Naive thymus-derived CD8-positive, alpha-beta T cell (primary cell): ENCODE measurements at regions not wholly inside any gene's neighbourhood (a gene's known extent, or its start where the extent isn't known, plus 50 kb on each side); places are given as distances from the start of the nearest gene placed in this dataset.

Source experiments
- ATAC-seq, 2 donors: fragments of 150-1000 bp; cut with Tn5 transposase in 1 of 2; sonication (Bioruptor Pico), chemical (Tn5 transposase) in 1 of 2; 1 replicate in 1 of 2; 2 replicates in 1 of 2; pipeline ENCODE4 v1.10.0; 2021; ENCODE audit warnings: mild to moderate bottlenecking in 2 of 2, moderate library complexity in 2 of 2
- POLR2A ChIA-PET: fragments of 350-600 bp; sonication (Branson Sonifier 250); formaldehyde crosslinking; loops from one replicate; lab custom pipeline; 2021; ENCODE audit warnings: antibody characterized with exemption; lab: Charles Lee
- DNase-seq, 10 donors: peaks; one replicate each; pipeline versions ENCODE4 v3.0.0 to v3.0.0-alpha.2; 2020 to 2022
- H3K27ac Mint-ChIP-seq, 10 donors: one replicate each; pipeline ENCODE4 v1.8.0; 2020 to 2022; ENCODE audit warnings: mild to moderate bottlenecking in 10 of 10, mixed read lengths in 10 of 10, moderate library complexity in 4 of 10, inconsistent platforms in 1 of 10
- H3K27me3 Mint-ChIP-seq, 5 donors: one replicate each; pipeline ENCODE4 v1.8.0; 2021 to 2022; ENCODE audit warnings: mixed read lengths in 5 of 5
- H3K36me3 Mint-ChIP-seq, 3 donors: one replicate each; pipeline ENCODE4 v1.8.0; 2020 to 2022; ENCODE audit warnings: mixed read lengths in 3 of 3, mild to moderate bottlenecking in 2 of 3, inconsistent platforms in 1 of 3
- H3K4me1 Mint-ChIP-seq, 4 donors: one replicate each; pipeline ENCODE4 v1.8.0; 2021 to 2022; ENCODE audit warnings: mixed read lengths in 4 of 4
- H3K4me3 Mint-ChIP-seq, 10 donors: one replicate each; pipeline ENCODE4 v1.8.0; 2020 to 2022; ENCODE audit warnings: mild to moderate bottlenecking in 10 of 10, mixed read lengths in 10 of 10, moderate library complexity in 6 of 10, inconsistent platforms in 1 of 10
- H3K9me3 Mint-ChIP-seq, 9 donors: one replicate each; pipeline ENCODE4 v1.8.0; 2020 to 2022; ENCODE audit warnings: mixed read lengths in 9 of 9, mild to moderate bottlenecking in 3 of 9, inconsistent platforms in 1 of 9, moderate library complexity in 1 of 9

GRCh38 chr2:61774351-61774750, 79.5 kb downstream of the FAM161A start:
- POLR2A ChIA-PET = no interaction called here
- Mint-ChIP-seq H3K36me3 (peaks cover 0 to 2% (median 2%) of the 10 kb centered on the region in 3 donors), H3K4me1 (peaks cover 0 to 9% (median 0%) of the 10 kb centered on the region in 4 donors), H3K4me3 (no peak overlapping the region), H3K9me3 (no peaks in the 10 kb centered on the region), H3K27me3 (peaks cover 10 to 29% (median 16%) of the 10 kb centered on the region in 5 donors), H3K27ac (no peak overlapping the region)
- no peak for DNase-seq
- no peak for ATAC-seq

- no peak overlapping the region for H3K27ac Mint-ChIP-seq
- DNase-seq (no peak), ATAC-seq (no peak)
- peaks cover 1 to 17% (median 8%) of the 10 kb centered on the region in 5 donors for H3K27me3 Mint-ChIP-seq
- H3K9me3 Mint-ChIP-seq = no peaks in the 10 kb centered on the region
- POLR2A ChIA-PET = no interaction called here
- peaks cover 0 to 2% (median 0%) of the 10 kb centered on the region in 3 donors for H3K36me3 Mint-ChIP-seq
- peaks cover 0 to 9% (median 0%) of the 10 kb centered on the region in 4 donors for H3K4me1 Mint-ChIP-seq
- no peak overlapping the region for H3K4me3 Mint-ChIP-seq
Measured at GRCh38 chr2:61771904-61772845, 81.7 kb downstream of the FAM161A start.

- H3K27me3 Mint-ChIP-seq = peaks cover 0 to 7% (median 4%) of the 10 kb centered on the region in 5 donors
- ATAC-seq (no peak), DNase-seq (no peak)
- H3K36me3 Mint-ChIP-seq = peaks cover 0 to 5% (median 0%) of the 10 kb centered on the region in 3 donors
- H3K9me3 Mint-ChIP-seq = peaks cover 0 to 3% (median 0%) of the 10 kb centered on the region in 9 donors
- POLR2A ChIA-PET = no interaction called here
- H3K4me3 Mint-ChIP-seq = no peak overlapping the region
- H3K4me1 Mint-ChIP-seq = peaks cover 0 to 5% (median 0%) of the 10 kb centered on the region in 4 donors
- H3K27ac Mint-ChIP-seq = no peak overlapping the region
Measured at GRCh38 chr2:61770746-61771145, 83.1 kb downstream of the FAM161A start.

GRCh38 chr2:61770298-61770697, 83.6 kb downstream of the FAM161A start:
- peaks cover 0 to 5% (median 0%) of the 10 kb centered on the region in 3 donors for H3K36me3 Mint-ChIP-seq
- ATAC-seq = no peak
- H3K4me3 Mint-ChIP-seq = no peak overlapping the region
- no peak for DNase-seq
- H3K9me3 Mint-ChIP-seq = peaks cover 0 to 3% (median 0%) of the 10 kb centered on the region in 9 donors
- H3K4me1 Mint-ChIP-seq = peaks cover 0 to 3% (median 0%) of the 10 kb centered on the region in 4 donors
- H3K27ac Mint-ChIP-seq = no peak overlapping the region
- POLR2A ChIA-PET = no interaction called here
- H3K27me3 Mint-ChIP-seq = peaks cover 0 to 7% (median 3%) of the 10 kb centered on the region in 5 donors

GRCh38 chr2:61769093-61769675, 84.7 kb downstream of the FAM161A start:
- no peak overlapping the region for H3K27ac Mint-ChIP-seq
- H3K4me3 Mint-ChIP-seq = no peak overlapping the region
- no peak for DNase-seq
- H3K27me3 Mint-ChIP-seq = peaks cover 0 to 4% (median 2%) of the 10 kb centered on the region in 5 donors
- POLR2A ChIA-PET = no interaction called here
- peaks cover 0 to 6% (median 2%) of the 10 kb centered on the region in 9 donors for H3K9me3 Mint-ChIP-seq
- no peak for ATAC-seq
- peaks cover 0 to 6% (median 2%) of the 10 kb centered on the region in 4 donors for H3K4me1 Mint-ChIP-seq
- H3K36me3 Mint-ChIP-seq = peaks cover 0 to 5% (median 0%) of the 10 kb centered on the region in 3 donors

GRCh38 chr2:61764035-61764800, 89.6 kb downstream of the FAM161A start:
- Mint-ChIP-seq H3K27ac (peak overlapping the region; percentile 96 to 99 (median 99)), H3K9me3 (peaks cover 0 to 6% (median 2%) of the 10 kb centered on the region in 9 donors), H3K36me3 (peaks cover 0 to 5% (median 0%) of the 10 kb centered on the region in 3 donors), H3K4me3 (peak overlapping the region; percentile 80 to 99 (median 96)), H3K27me3 (peaks cover 0 to 1% (median 0%) of the 10 kb centered on the region in 5 donors), H3K4me1 (peaks cover 0 to 23% (median 7%) of the 10 kb centered on the region in 4 donors)
- POLR2A ChIA-PET = interaction anchor here (0.6 to 1.7 kb wide), 10 partner anchors 8 to 1824 kb away, joined by 3 to 18 read pairs (median 4); partner anchors contain the start of genes FAM161A, MDH1, WDPCP and XPO1
- DNase-seq (peak; percentile 89 to 99 (median 97)), ATAC-seq (peak; percentile 96)

- H3K36me3 Mint-ChIP-seq = peaks cover 0 to 5% (median 0%) of the 10 kb centered on the region in 3 donors
- peaks cover 0 to 23% (median 7%) of the 10 kb centered on the region in 4 donors for H3K4me1 Mint-ChIP-seq
- peak overlapping the region; percentile 96 to 99 (median 99) for H3K27ac Mint-ChIP-seq
- peaks cover 0 to 1% (median 0%) of the 10 kb centered on the region in 5 donors for H3K27me3 Mint-ChIP-seq
- DNase-seq = no peak
- H3K9me3 Mint-ChIP-seq = peaks cover 0 to 6% (median 2%) of the 10 kb centered on the region in 9 donors
- POLR2A ChIA-PET = interaction anchor here (0.6 to 1.7 kb wide), 7 partner anchors 9 to 621 kb away, joined by 3 to 18 read pairs (median 4); partner anchors contain the start of genes FAM161A and XPO1
- peak; percentile 5 to 6 for ATAC-seq
- peak overlapping the region; percentile 80 to 99 (median 96) for H3K4me3 Mint-ChIP-seq
Measured at GRCh38 chr2:61763605-61764034, 90.2 kb downstream of the FAM161A start.

GRCh38 chr2:61762292-61762691, 91.6 kb downstream of the FAM161A start:
- ATAC-seq = no peak
- H3K4me1 Mint-ChIP-seq = peaks cover 0 to 23% (median 7%) of the 10 kb centered on the region in 4 donors
- peak in 2 of 10 donors; percentile 26 to 31 for DNase-seq
- H3K4me3 Mint-ChIP-seq = peak overlapping the region in 2 of 10 donors; percentile 45 to 74
- H3K36me3 Mint-ChIP-seq = peaks cover 0 to 5% (median 0%) of the 10 kb centered on the region in 3 donors
- H3K27ac Mint-ChIP-seq = peak overlapping the region in 3 of 10 donors; percentile 34 to 66 (median 62)
- peaks cover 0 to 6% (median 3%) of the 10 kb centered on the region in 9 donors for H3K9me3 Mint-ChIP-seq
- POLR2A ChIA-PET = no interaction called here
- peaks cover 0 to 2% (median 0%) of the 10 kb centered on the region in 5 donors for H3K27me3 Mint-ChIP-seq

GRCh38 chr2:61759718-61760117, 94.1 kb downstream of the FAM161A start:
- POLR2A ChIA-PET = no interaction called here
- Mint-ChIP-seq H3K27ac (no peak overlapping the region), H3K9me3 (peaks cover 0 to 11% (median 4%) of the 10 kb centered on the region in 9 donors), H3K4me3 (no peak overlapping the region), H3K27me3 (peaks cover 0 to 2% (median 0%) of the 10 kb centered on the region in 5 donors), H3K36me3 (no peaks in the 10 kb centered on the region), H3K4me1 (peaks cover 0 to 23% (median 7%) of the 10 kb centered on the region in 4 donors)
- DNase-seq = no peak
- ATAC-seq = no peak

GRCh38 chr2:61759005-61759404, 94.9 kb downstream of the FAM161A start:
- Mint-ChIP-seq H3K36me3 (no peaks in the 10 kb centered on the region), H3K4me1 (peaks cover 0 to 16% (median 4%) of the 10 kb centered on the region in 4 donors), H3K27ac (no peak overlapping the region), H3K9me3 (peaks cover 0 to 12% (median 0%) of the 10 kb centered on the region in 9 donors), H3K27me3 (peaks cover 0 to 2% (median 0%) of the 10 kb centered on the region in 5 donors), H3K4me3 (no peak overlapping the region)
- POLR2A ChIA-PET = no interaction called here
- ATAC-seq = no peak
- no peak for DNase-seq

- H3K36me3 Mint-ChIP-seq = peaks cover 0 to 5% (median 5%) of the 10 kb centered on the region in 3 donors
- DNase-seq (no peak), ATAC-seq (no peak)
- H3K9me3 Mint-ChIP-seq = peaks cover 3 to 19% (median 8%) of the 10 kb centered on the region in 9 donors
- POLR2A ChIA-PET = no interaction called here
- peaks cover 0 to 10% (median 4%) of the 10 kb centered on the region in 4 donors for H3K4me1 Mint-ChIP-seq
- peaks cover 0 to 2% (median 0%) of the 10 kb centered on the region in 5 donors for H3K27me3 Mint-ChIP-seq
- no peak overlapping the region for H3K4me3 Mint-ChIP-seq
- H3K27ac Mint-ChIP-seq = no peak overlapping the region
Measured at GRCh38 chr2:61758159-61758558, 95.7 kb downstream of the FAM161A start.
